Suprapubic skin (tissue), 4 donors: ENCODE measurements at regions not wholly inside any gene's neighbourhood (a gene's known extent, or its start where the extent isn't known, plus 50 kb on each side); places are given as distances from the start of the nearest gene placed in this dataset.

Experiments used
- CTCF ChIP-seq, 2 donors: fragments of 200-600 bp in 1 of 2; fragments of 450-650 bp in 1 of 2; sonication (generic) in 1 of 2; IDR thresholded peaks; one replicate each; pipeline ENCODE4 v1.5.1; 2016 to 2019; ENCODE audit warnings: antibody characterized with exemption in 2 of 2, mild to moderate bottlenecking in 1 of 2, moderate library complexity in 1 of 2
- EP300 ChIP-seq: sonication (generic); formaldehyde crosslinking; IDR thresholded peaks from one replicate; pipeline ENCODE4 v1.6.1; 2017; ENCODE audit warnings: antibody characterized with exemption
- POLR2A ChIP-seq, 2 donors: fragments of 450-650 bp; IDR thresholded peaks; one replicate each; pipeline ENCODE4 v1.6.1; 2017; ENCODE audit warnings: antibody characterized with exemption in 2 of 2, mild to moderate bottlenecking in 2 of 2, moderate library complexity in 2 of 2
- POLR2AphosphoS5 ChIP-seq, 3 donors: sonication (generic); formaldehyde crosslinking; IDR thresholded peaks; one replicate each; pipeline ENCODE4 v1.6.1; 2017; ENCODE audit warnings: antibody characterized with exemption in 3 of 3

DNA sequence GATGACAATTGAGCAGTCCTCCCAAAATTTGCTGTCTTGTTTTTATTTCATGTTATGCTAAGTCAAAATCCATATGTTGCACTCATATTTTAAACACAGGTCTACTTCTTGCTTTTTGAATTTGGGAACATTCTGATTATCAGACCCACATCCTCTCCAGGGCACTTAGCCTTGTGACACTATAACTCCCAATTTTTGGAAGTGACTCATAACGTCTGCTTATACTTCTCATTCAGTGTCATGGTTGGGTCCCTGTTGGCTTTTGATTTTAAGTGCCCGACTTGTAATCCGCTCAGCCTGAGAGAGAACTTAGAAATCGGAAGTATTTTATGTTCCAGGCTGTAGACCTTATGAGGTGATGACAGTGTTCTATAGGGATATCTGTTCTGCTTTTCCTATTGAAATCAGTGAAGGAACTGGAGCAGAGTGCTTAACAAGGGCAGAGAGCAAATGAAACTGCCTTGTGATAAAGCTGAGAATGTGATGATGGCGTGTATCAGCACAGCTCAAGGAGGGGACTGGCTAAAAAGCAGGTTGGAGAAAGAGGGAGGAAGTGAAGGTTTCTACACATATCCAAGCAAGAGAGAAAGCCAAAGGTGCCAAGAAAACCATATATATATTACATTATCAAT is 136.0 kb downstream of the HLX start:
- no peak for TF ChIP-seq POLR2A (IDR thresholded peaks at IDR 0.05)
- no peak for TF ChIP-seq CTCF (IDR thresholded peaks at IDR 0.05)
- no peak for TF ChIP-seq POLR2AphosphoS5 (IDR thresholded peaks at IDR 0.05)
- no peak for TF ChIP-seq EP300
